NCI-H128 (cell line): ENCODE measurements at regions not wholly inside any gene's neighbourhood (a gene's known extent, or its start where the extent isn't known, plus 50 kb on each side); places are given as distances from the start of the nearest gene placed in this dataset.

Source experiments
- DNase-seq: peaks from one replicate; lab custom pipeline; 2025; ENCODE audit not compliant: unreplicated experiment; lab: John Stamatoyannopoulos, UW

GRCh38 chrX:39740078-39740477, 357.7 kb downstream of the BCOR start:
- DNase-seq, result no peak

GRCh38 chrX:39741904-39742303, 355.9 kb downstream of the BCOR start:
- no peak for DNase-seq

DNA sequence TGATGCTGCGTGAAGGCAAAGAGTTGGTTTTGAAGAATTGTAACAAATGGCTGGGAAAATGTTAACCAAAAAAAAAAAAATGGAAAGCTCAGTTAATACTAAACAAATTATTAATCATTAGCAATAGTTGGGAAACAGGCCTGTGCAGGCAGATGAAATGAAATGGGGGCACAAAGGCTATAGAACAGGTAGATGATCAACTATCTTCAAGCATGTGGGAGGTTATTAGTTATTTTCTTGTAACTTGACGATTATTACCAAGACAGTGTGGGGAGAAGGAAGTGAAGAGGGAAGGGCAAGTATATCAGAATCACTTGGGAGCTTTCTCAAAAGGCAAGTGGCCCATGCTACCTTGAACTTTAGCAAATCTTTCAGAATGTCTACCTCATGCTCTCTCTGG, 351.9 kb downstream of the BCOR start:
- DNase-seq, result no peak

DNA sequence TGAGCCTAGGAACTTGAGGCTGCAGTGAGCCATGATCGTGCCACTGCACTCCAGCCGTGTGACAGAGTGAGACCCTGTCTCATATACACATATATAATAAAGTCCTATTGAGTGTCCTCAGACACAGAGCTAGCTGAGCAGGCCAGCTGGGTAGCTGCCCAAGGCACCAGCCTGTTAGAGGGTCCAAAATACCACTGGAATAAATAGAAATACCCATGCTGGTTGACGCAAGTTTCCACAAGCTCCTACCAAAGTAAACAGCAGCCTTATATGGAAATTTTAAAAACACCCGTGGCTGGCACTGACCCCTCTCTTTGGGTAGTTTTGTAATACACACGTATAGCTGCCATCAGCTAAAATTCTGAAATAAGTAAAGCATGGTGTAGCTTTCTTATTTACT, 348.6 kb downstream of the BCOR start:
- no peak for DNase-seq

- DNase-seq, result no peak
Observed at GRCh38 chrX:39749728-39750127, 348.0 kb downstream of the BCOR start.

- no peak for DNase-seq
Observed at GRCh38 chrX:39750256-39750790, 347.4 kb downstream of the BCOR start.

DNA sequence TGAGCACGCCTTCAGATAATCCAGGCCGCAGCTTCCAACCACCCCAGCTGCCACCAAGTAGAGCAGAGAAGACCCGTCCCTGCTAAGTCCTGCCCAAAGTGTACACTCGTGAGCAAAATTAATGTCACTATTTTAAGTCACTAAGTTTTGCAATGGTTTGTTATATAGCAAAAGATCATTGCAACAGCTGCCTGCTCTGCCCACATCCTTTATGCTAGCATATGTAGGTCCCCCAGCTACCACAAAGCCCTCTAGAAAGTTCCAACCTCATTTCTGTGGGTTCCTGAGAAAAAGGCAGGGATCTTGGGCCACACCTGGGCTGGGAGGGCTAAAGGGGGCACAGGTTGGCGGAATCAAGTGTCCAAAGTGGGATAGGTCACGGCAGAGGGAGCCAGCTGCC, 346.9 kb downstream of the BCOR start:
- DNase-seq, result no peak

DNA sequence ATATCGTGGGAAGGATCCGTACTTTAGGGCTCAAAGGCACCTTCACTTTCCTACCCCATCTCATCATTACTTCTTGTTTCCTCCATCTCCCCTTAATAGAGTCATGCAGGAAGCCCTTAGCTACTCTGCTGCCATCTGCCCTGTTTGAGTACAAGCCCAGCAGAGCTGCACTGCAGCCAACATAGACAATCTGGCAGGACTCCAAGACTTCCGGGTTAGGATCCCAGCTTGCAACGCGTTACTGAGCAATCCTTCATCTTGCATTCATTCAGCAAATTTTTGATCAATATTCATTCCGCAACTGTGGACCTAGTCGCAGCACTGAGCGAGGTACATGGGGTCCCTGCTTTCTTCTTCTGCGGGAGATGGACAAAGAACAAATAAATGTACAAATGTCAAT, 344.9 kb downstream of the BCOR start:
- DNase-seq, result no peak

DNA sequence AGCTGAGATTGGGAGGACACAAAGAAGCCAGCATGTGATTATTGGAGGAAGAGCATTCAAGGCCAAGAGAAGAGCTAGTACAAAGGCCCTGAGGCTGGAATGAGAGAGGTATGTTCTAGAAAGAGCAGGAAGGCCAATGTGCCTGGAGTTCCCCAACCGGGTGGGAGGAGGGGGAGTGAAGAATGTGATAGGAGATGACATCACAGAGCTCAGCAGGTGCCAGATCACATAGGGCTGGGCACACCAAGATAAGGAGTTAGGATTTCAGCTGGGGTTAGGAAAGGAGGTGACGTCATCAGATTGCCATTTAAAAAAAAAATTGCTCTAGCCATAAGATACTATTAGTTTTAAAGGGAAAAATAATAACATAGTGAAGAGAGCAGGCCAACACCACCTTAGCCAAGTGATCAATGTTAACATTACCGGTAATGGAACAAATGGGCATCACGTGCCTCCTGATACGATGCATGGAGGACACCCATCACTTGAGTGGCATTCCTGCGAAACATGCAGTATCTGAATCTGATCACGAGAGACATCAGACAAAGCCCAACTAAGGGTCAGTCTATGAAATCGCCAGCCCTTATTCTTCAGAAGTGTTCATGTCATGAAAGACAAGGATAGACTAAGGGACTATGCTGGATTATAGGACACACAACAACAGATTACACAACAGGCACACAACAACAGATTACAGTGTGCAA, 344.3 kb downstream of the BCOR start:
- no peak for DNase-seq

GRCh38 chrX:39755143-39756032, 342.4 kb downstream of the BCOR start:
- no peak for DNase-seq

DNA sequence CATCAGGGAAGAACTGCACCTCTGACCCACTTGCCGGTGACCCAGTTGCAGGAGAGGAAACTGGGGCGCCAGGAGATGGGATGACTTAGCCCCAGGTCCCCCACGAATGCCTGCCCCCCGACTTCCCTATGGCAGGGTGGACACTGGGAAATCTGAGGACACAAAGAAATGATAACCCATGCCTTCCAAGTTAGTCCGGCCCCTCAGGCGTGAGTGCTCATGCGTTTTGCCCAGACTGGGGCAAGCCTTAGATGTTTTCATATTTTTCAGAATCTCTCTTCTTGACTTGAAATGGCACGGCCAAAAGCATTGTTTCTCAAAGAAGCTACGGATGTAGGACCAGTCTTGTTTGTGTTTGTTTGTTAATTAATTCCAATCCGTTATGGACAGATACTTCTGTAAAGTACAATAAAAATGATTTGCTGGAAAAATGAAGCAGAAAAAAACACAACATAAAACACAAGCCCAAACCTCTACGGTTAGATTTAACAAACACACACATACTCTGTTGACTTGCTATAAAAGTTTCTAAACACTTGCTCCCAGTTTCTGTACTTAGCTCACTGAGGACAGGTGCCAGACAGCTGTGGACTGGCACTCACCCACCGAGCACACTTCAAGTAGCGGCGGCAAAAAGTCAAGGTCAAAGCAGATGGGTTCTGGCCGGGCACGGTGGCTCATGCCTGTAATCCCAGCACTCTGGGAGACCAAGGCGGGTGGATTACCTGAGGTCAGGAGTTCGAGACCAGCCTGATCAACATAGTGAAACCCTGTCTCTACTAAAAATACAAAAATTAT, 341.5 kb downstream of the BCOR start:
- no peak for DNase-seq

- DNase-seq, result no peak
Observed at GRCh38 chrX:39757971-39758370, 339.8 kb downstream of the BCOR start.

GRCh38 chrX:39758791-39759525, 338.8 kb downstream of the BCOR start:
- DNase-seq, result no peak

DNA sequence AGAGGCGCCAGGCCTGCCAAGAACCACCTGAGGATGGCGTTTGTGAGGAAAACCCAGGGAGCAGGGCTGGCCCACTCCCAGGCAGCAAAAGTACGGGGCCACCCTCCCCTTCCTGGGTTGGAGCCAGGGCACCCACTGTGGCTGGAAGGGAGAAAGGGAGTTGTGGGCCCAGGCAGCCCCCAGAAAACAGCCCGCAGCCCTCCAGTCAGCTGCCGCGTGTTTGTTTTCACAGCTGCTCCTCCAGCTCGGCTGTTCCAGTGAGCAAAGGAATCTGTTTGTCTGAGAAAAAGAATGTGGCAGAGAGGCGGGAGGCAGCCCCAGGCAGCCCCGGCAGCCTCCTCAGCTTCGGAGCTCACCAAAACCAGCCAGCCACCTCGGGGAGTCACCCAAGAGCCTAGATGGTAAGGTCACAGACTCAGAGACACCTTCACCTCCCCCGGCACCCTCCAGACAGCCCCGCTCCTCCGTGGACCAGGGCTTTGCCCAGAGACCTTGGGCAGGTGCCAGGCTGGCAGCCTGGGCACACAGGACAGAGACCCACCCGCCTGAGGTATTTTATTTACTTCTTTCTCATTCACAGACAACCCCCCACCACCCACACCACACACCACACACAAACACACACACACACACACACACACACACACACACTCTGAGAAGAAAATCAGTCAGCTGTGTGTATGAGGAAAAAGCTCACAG, 338.1 kb downstream of the BCOR start:
- no peak for DNase-seq

- no peak for DNase-seq
Observed at GRCh38 chrX:39760930-39761329, 336.8 kb downstream of the BCOR start.

DNA sequence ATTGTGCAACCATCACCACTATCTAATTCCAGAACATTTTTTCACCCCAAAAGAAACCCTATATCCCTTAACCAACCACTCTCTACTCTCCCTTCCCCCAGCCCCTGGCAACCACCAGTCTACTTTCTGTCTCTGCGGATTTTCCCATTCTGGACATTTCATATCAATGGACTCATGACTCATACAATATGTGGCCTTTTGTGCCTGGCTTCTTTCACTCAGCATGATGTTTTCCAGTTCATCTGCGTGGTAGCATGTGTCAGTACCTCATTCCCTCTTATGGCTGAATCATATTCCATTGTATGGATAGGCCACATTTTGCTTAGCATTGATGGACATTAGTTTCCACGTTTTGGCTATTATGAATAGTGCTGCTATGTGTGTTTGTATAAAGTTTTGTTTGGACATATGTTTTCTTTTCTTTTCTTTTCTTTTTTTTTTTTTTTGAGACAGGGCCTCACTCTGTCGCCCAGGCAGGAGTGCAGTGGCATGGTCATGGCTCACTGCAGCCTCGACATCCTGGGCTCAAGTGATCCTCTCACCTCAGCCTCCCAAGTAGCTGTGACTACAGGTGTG, 335.4 kb downstream of the BCOR start:
- no peak for DNase-seq

GRCh38 chrX:39764441-39764914, 333.3 kb downstream of the BCOR start:
- no peak for DNase-seq

GRCh38 chrX:39765327-39765726, 332.4 kb downstream of the BCOR start:
- DNase-seq, result no peak

- no peak for DNase-seq
Observed at GRCh38 chrX:39766085-39766726, 331.6 kb downstream of the BCOR start.
